ENCODE measurements at regions not wholly inside any gene's neighbourhood (a gene's known extent, or its start where the extent isn't known, plus 50 kb on each side); places are given as distances from the start of the nearest gene placed in this dataset.

DNA sequence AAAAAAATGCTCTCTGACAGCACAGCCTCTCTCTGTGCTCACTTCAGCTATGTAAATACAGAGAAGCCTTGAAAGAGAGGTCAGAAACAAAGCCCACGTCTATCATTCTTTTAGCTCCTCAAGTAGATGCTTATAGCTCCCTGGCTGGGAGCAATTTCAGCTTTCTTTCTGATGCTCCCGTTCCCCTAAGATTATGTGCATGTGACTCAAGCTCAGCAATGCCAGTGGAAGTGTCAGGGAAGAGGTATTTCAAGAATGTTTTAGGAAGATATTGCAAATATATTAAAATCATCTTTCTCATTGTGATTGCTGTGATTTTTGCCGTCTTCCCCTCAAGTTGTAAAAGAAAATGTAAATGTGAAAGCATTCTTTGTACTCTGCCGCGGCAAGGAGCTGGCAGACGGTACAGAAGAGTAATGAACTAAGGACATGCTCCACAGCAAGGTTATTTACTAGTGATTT, 1353.7 kb upstream of the ACO1 start:
- no peak for TF ChIP-seq MAF1 (CRISPR knock-in tag; IDR thresholded peaks at IDR 0.05; ENCODE audit: borderline replicate concordance)
- TF ChIP-seq, protein P1, sequence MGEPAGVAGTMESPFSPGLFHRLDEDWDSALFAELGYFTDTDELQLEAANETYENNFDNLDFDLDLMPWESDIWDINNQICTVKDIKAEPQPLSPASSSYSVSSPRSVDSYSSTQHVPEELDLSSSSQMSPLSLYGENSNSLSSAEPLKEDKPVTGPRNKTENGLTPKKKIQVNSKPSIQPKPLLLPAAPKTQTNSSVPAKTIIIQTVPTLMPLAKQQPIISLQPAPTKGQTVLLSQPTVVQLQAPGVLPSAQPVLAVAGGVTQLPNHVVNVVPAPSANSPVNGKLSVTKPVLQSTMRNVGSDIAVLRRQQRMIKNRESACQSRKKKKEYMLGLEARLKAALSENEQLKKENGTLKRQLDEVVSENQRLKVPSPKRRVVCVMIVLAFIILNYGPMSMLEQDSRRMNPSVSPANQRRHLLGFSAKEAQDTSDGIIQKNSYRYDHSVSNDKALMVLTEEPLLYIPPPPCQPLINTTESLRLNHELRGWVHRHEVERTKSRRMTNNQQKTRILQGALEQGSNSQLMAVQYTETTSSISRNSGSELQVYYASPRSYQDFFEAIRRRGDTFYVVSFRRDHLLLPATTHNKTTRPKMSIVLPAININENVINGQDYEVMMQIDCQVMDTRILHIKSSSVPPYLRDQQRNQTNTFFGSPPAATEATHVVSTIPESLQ (CRISPR knock-in tag; conservative IDR thresholded peaks at IDR 0.05) = no peak
- TF ChIP-seq, protein P2, sequence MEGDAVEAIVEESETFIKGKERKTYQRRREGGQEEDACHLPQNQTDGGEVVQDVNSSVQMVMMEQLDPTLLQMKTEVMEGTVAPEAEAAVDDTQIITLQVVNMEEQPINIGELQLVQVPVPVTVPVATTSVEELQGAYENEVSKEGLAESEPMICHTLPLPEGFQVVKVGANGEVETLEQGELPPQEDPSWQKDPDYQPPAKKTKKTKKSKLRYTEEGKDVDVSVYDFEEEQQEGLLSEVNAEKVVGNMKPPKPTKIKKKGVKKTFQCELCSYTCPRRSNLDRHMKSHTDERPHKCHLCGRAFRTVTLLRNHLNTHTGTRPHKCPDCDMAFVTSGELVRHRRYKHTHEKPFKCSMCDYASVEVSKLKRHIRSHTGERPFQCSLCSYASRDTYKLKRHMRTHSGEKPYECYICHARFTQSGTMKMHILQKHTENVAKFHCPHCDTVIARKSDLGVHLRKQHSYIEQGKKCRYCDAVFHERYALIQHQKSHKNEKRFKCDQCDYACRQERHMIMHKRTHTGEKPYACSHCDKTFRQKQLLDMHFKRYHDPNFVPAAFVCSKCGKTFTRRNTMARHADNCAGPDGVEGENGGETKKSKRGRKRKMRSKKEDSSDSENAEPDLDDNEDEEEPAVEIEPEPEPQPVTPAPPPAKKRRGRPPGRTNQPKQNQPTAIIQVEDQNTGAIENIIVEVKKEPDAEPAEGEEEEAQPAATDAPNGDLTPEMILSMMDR (CRISPR knock-in tag; IDR thresholded peaks at IDR 0.05) = no peak
- TF ChIP-seq, protein P3, sequence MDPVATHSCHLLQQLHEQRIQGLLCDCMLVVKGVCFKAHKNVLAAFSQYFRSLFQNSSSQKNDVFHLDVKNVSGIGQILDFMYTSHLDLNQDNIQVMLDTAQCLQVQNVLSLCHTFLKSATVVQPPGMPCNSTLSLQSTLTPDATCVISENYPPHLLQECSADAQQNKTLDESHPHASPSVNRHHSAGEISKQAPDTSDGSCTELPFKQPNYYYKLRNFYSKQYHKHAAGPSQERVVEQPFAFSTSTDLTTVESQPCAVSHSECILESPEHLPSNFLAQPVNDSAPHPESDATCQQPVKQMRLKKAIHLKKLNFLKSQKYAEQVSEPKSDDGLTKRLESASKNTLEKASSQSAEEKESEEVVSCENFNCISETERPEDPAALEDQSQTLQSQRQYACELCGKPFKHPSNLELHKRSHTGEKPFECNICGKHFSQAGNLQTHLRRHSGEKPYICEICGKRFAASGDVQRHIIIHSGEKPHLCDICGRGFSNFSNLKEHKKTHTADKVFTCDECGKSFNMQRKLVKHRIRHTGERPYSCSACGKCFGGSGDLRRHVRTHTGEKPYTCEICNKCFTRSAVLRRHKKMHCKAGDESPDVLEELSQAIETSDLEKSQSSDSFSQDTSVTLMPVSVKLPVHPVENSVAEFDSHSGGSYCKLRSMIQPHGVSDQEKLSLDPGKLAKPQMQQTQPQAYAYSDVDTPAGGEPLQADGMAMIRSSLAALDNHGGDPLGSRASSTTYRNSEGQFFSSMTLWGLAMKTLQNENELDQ (CRISPR knock-in tag; IDR thresholded peaks at IDR 0.05; ENCODE audit: borderline replicate concordance) = no peak
- TF ChIP-seq, protein P4, sequence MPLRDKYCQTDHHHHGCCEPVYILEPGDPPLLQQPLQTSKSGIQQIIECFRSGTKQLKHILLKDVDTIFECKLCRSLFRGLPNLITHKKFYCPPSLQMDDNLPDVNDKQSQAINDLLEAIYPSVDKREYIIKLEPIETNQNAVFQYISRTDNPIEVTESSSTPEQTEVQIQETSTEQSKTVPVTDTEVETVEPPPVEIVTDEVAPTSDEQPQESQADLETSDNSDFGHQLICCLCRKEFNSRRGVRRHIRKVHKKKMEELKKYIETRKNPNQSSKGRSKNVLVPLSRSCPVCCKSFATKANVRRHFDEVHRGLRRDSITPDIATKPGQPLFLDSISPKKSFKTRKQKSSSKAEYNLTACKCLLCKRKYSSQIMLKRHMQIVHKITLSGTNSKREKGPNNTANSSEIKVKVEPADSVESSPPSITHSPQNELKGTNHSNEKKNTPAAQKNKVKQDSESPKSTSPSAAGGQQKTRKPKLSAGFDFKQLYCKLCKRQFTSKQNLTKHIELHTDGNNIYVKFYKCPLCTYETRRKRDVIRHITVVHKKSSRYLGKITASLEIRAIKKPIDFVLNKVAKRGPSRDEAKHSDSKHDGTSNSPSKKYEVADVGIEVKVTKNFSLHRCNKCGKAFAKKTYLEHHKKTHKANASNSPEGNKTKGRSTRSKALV (CRISPR knock-in tag; IDR thresholded peaks at IDR 0.05) = no peak
